PC-9 (cell line): ENCODE measurements at regions not wholly inside any gene's neighbourhood (a gene's known extent, or its start where the extent isn't known, plus 50 kb on each side); places are given as distances from the start of the nearest gene placed in this dataset.

ENCODE experiments used
- BruUV-seq: library from RNA; stranded (reverse); fragments of 400-500 nt; replicated peaks from 2 replicates; lab custom pipeline; 2021; lab: Mats Ljungman, UMichigan
- CTCF ChIA-PET: fragments of 300-600 bp; sonication (Branson Sonifier 250); formaldehyde crosslinking; loops from one replicate; lab custom pipeline; 2022; ENCODE audit warnings: antibody characterized with exemption; lab: Charles Lee
- POLR2A ChIA-PET: fragments of 300-600 bp; sonication (Branson Sonifier 250); formaldehyde crosslinking; loops from one replicate; lab custom pipeline; 2022; ENCODE audit warnings: antibody characterized with exemption; ENCODE audit not compliant: unreplicated experiment; lab: Charles Lee
- DNase-seq, 2 experiments: peaks; one replicate each; pipeline versions ENCODE4 v3.0.0 to v3.0.0-alpha.2; 2015 to 2022; ENCODE audit warnings: mixed read lengths in 1 of 2
- H2AFZ ChIP-seq: fragments of 200-600 bp; sonication (generic); 2 replicates; pipeline ENCODE4 v1.8.1; 2017; ENCODE audit warnings: antibody characterized with exemption
- H3F3A ChIP-seq: fragments of 200-600 bp; sonication (generic); 2 replicates; pipeline ENCODE4 v1.8.1; 2017; ENCODE audit warnings: antibody characterized with exemption, mild to moderate bottlenecking, low read depth; ENCODE audit not compliant: insufficient read depth
- H3K27ac ChIP-seq: fragments of 200-600 bp; sonication (generic); 2 replicates; pipeline ENCODE4 v1.6.1; 2016; ENCODE audit warnings: mixed run types
- H3K27me3 ChIP-seq: fragments of 200-600 bp; sonication (generic); 2 replicates; pipeline ENCODE4 v1.6.1; 2016; ENCODE audit warnings: low read depth, mixed run types; ENCODE audit not compliant: insufficient read depth
- H3K36me3 ChIP-seq: fragments of 200-600 bp; sonication (generic); 2 replicates; pipeline ENCODE4 v1.6.1; 2016; ENCODE audit warnings: low read depth, mixed run types
- H3K4me1 ChIP-seq: fragments of 200-600 bp; sonication (generic); replicated peaks from 2 replicates; pipeline ENCODE4 v1.6.1; 2016; ENCODE audit warnings: mixed run types; ENCODE audit not compliant: insufficient read depth
- H3K4me2 ChIP-seq: fragments of 200-600 bp; sonication (generic); 2 replicates; pipeline ENCODE4 v1.6.1; 2017; ENCODE audit warnings: mixed run types
- H3K4me3 ChIP-seq: fragments of 200-600 bp; sonication (generic); 2 replicates; pipeline ENCODE4 v1.6.1; 2016; ENCODE audit warnings: mixed run types
- H3K79me2 ChIP-seq: fragments of 200-600 bp; sonication (generic); 2 replicates; pipeline ENCODE4 v1.6.1; 2017; ENCODE audit warnings: low read depth, mixed run types
- H3K9me2 ChIP-seq: fragments of 200-600 bp; sonication (generic); 2 replicates; pipeline ENCODE4 v1.8.1; 2017; ENCODE audit warnings: mild to moderate bottlenecking; ENCODE audit not compliant: insufficient read depth
- H3K9me3 ChIP-seq: fragments of 200-600 bp; sonication (generic); 2 replicates; pipeline ENCODE4 v1.8.1; 2016; ENCODE audit warnings: low read depth; ENCODE audit not compliant: insufficient read depth
- H4K20me1 ChIP-seq: fragments of 200-600 bp; sonication (generic); 2 replicates; pipeline ENCODE4 v1.8.1; 2017; ENCODE audit not compliant: insufficient read depth
- CTCF ChIP-seq: fragments of 200-600 bp; sonication (generic); conservative IDR thresholded peaks from 2 replicates; pipeline ENCODE4 v1.6.1; 2017; ENCODE audit warnings: mixed run types, antibody characterized with exemption, mild to moderate bottlenecking, moderate library complexity
- EZH2 ChIP-seq: fragments of 200-600 bp; sonication (generic); IDR thresholded peaks from 2 replicates; pipeline ENCODE4 v1.8.0; 2017; ENCODE audit warnings: antibody characterized with exemption, low read depth
- intact Hi-C: fragments of 100-400 bp; cut with micrococcal nuclease; formaldehyde crosslinking; loops from one replicate; pipeline ENCODE4 v1.10.0; 2022; ENCODE audit not compliant: unreplicated experiment

- no peaks in the 10 kb centered on the region for H4K20me1 ChIP-seq
- no peaks in the 10 kb centered on the region for H3K9me3 ChIP-seq
- no peak for DNase-seq
- H3K4me3 ChIP-seq: no peak overlapping the region
- no peak overlapping the region for H2AFZ ChIP-seq
- ChIA-PET POLR2A (no interaction called here), CTCF (no interaction called here)
- no peak overlapping the region for H3K4me2 ChIP-seq
- no peak overlapping the region for H3K27ac ChIP-seq
- H3K9me2 ChIP-seq: no peaks in the 10 kb centered on the region
- no peaks in the 10 kb centered on the region for H3K4me1 ChIP-seq
- BruUV-seq: no TSS peak
- no peaks in the 10 kb centered on the region for H3K79me2 ChIP-seq
- H3K36me3 ChIP-seq: no peaks in the 10 kb centered on the region
- intact Hi-C loops: no loop called here
- TF ChIP-seq EZH2: no peak
- no peak for TF ChIP-seq CTCF
- peaks cover 68% of the 10 kb centered on the region for H3K27me3 ChIP-seq
- H3F3A ChIP-seq: no peaks in the 10 kb centered on the region
Measured at GRCh38 chr10:2935647-2936386, 131.5 kb upstream of the PFKP start.

DNA sequence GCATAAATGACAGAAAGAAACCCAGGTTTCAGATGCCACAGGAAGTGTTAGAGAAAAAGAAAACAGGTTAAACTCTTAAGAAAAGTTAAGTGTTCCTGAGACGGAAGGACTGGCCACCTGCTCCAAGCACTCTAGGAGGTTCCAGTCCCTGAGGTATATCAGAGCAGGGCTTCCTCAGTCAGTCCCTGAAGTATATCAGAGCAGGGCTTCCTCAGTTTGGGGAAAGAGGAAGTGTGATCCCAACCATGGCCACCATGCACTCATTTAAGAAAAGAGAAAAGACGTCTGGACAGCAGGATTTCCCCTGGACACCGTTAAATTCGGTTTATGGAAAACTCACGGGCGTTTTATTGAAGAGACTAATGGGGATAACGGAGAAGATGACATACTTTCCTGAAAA lies 133.4 kb upstream of the PFKP start:
- no peaks in the 10 kb centered on the region for H3K9me2 ChIP-seq
- no peaks in the 10 kb centered on the region for H3K36me3 ChIP-seq
- H4K20me1 ChIP-seq: no peaks in the 10 kb centered on the region
- H3K4me2 ChIP-seq: no peak overlapping the region
- no TSS peak for BruUV-seq
- ChIA-PET CTCF (no interaction called here), POLR2A (no interaction called here)
- no peaks in the 10 kb centered on the region for H3K9me3 ChIP-seq
- H2AFZ ChIP-seq: no peak overlapping the region
- H3K4me1 ChIP-seq: no peaks in the 10 kb centered on the region
- no peaks in the 10 kb centered on the region for H3F3A ChIP-seq
- no peaks in the 10 kb centered on the region for H3K79me2 ChIP-seq
- intact Hi-C loops: no loop called here
- no peak for TF ChIP-seq CTCF
- no peak for TF ChIP-seq EZH2
- H3K4me3 ChIP-seq: no peak overlapping the region
- DNase-seq: no peak
- no peak overlapping the region for H3K27ac ChIP-seq
- H3K27me3 ChIP-seq: peaks cover 73% of the 10 kb centered on the region

- Histone ChIP-seq H2AFZ (no peak overlapping the region), H3K4me1 (no peaks in the 10 kb centered on the region), H3K4me3 (no peak overlapping the region), H4K20me1 (no peaks in the 10 kb centered on the region), H3F3A (no peaks in the 10 kb centered on the region), H3K9me2 (no peaks in the 10 kb centered on the region), H3K27me3 (peaks cover 73% of the 10 kb centered on the region), H3K4me2 (no peak overlapping the region), H3K9me3 (no peaks in the 10 kb centered on the region), H3K79me2 (no peaks in the 10 kb centered on the region), H3K36me3 (no peaks in the 10 kb centered on the region), H3K27ac (no peak overlapping the region)
- no peak for DNase-seq
- TF ChIP-seq EZH2: no peak
- TF ChIP-seq CTCF: no peak
- BruUV-seq: no TSS peak
- POLR2A ChIA-PET: no interaction called here
- CTCF ChIA-PET: interaction anchor here (0.6 kb wide), 1 partner anchor 842 kb away, joined by 3 read pairs; no protein-coding TSS in a partner anchor
- intact Hi-C loops: no loop called here
Measured at GRCh38 chr10:2933519-2933918, 133.8 kb upstream of the PFKP start.
